Testis (tissue), 2 donors: ENCODE measurements at regions not wholly inside any gene's neighbourhood (a gene's known extent, or its start where the extent isn't known, plus 50 kb on each side); places are given as distances from the start of the nearest gene placed in this dataset.

Source experiments
- DNase-seq: peaks from one replicate; pipeline ENCODE4 v3.0.0-alpha.2; 2019
- H3K27ac ChIP-seq, 2 donors: fragments of 200-600 bp; sonication (generic); one replicate each; pipeline ENCODE4 v1.5.1; 2019
- H3K27me3 ChIP-seq: fragments of 200-600 bp; sonication (generic); one replicate; pipeline ENCODE4 v1.5.1; 2019
- H3K36me3 ChIP-seq: fragments of 200-600 bp; sonication (generic); one replicate; pipeline ENCODE4 v1.5.1; 2017; ENCODE audit warnings: low read depth; ENCODE audit errors: missing control alignments
- H3K4me1 ChIP-seq: fragments of 200-600 bp; sonication (generic); one replicate; pipeline ENCODE4 v1.5.1; 2019
- H3K4me3 ChIP-seq, 2 donors: fragments of 200-600 bp; sonication (generic); one replicate each; pipeline ENCODE4 v1.5.1; 2017 to 2019
- H3K9me3 ChIP-seq: fragments of 200-600 bp; sonication (generic); one replicate; pipeline ENCODE4 v1.5.1; 2017
- POLR2A ChIP-seq: fragments of 450-650 bp; IDR thresholded peaks from one replicate; pipeline ENCODE4 v1.6.1; 2017; ENCODE audit warnings: antibody characterized with exemption, mild to moderate bottlenecking, moderate library complexity
- WGBS, 2 donors: methylation state at CpG; one replicate each; pipeline ENCODE4 v1.1.5; 2018; 5-methylcytosine and 5-hydroxymethylcytosine counted together
- intact Hi-C: fragments of 100-400 bp; cut with DNase I; formaldehyde crosslinking; loops from one replicate; pipeline ENCODE4 v1.15.1; 2023; ENCODE audit warnings: low total_unique reads
- TF ChIP-seq, protein P1 (sequence below), 3 experiments: fragments of 450-650 bp in 2 of 3; fragments of 200-600 bp in 1 of 3; sonication (generic) in 1 of 3; IDR thresholded peaks; one replicate each; pipeline ENCODE4 v1.5.1; 2016 to 2019; ENCODE audit warnings: antibody characterized with exemption in 3 of 3, mild to moderate bottlenecking in 2 of 3, moderate library complexity in 1 of 3

DNA sequence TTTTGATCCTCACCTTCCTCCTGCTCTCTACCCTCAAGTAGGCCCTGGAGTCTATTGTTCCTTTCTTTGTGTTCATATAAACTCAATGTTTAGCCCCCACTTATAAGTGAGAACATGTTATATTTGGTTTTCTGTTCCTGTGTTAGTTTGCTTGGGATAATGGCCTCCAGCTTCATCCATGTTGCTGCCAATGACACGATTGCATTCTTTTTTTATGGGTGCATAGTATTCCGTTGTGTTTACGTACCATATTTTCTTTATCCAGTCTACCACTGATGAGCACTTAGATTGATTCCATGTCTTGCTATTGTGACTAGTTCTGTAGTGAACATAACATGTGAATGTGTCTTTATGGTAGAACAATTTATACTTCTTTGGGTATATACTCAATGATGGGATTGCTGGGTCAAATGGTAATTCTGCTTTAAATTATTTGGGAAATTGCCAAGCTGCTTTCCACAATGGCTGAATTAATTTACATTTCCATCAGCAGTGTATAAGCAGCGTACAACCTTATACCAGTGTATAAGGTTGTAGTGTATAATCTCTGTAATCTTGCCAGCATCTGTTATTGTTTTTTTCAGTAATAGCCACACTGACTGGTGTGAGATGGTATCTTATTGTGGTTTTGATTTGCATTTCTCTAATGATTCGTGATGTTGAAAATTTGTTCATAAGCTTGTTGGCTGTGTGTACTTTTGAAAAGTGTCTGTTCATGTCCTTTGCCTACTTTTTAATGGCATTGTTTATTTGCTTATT is 288.9 kb downstream of the KCNRG start:
- Histone ChIP-seq H3K36me3 (no peaks in the 10 kb centered on the region), H3K27me3 (no peaks in the 10 kb centered on the region), H3K4me3 (no peak overlapping the region), H3K4me1 (no peaks in the 10 kb centered on the region), H3K9me3 (no peaks in the 10 kb centered on the region), H3K27ac (no peak overlapping the region)
- TF ChIP-seq, protein P1, sequence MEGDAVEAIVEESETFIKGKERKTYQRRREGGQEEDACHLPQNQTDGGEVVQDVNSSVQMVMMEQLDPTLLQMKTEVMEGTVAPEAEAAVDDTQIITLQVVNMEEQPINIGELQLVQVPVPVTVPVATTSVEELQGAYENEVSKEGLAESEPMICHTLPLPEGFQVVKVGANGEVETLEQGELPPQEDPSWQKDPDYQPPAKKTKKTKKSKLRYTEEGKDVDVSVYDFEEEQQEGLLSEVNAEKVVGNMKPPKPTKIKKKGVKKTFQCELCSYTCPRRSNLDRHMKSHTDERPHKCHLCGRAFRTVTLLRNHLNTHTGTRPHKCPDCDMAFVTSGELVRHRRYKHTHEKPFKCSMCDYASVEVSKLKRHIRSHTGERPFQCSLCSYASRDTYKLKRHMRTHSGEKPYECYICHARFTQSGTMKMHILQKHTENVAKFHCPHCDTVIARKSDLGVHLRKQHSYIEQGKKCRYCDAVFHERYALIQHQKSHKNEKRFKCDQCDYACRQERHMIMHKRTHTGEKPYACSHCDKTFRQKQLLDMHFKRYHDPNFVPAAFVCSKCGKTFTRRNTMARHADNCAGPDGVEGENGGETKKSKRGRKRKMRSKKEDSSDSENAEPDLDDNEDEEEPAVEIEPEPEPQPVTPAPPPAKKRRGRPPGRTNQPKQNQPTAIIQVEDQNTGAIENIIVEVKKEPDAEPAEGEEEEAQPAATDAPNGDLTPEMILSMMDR (IDR thresholded peaks at IDR 0.05) = no peak
- TF ChIP-seq POLR2A = no peak
- WGBS, 2 donors = 85 to 87% methylated on average over 5 of the region's 5 CpGs
- intact Hi-C loops = no loop called here
- DNase-seq = no peak

DNA sequence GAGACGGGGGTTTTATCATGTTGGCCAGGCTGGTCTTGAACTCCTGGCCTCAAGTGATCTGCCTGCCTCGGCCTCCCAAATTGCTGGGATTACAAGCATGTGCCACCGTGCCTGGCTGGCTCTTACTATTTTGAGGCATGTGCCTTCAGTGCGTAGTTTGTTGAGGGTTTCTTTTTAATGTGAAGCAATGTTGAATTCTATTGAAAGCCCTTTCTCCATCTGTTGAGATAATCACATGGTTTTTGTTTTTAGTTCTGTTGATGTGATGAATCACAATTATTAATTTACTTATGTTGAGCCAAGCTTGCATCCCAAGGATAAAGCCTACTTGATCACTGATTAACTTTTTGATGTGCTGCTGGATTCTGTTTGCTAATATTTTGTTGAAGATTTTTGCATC is 290.9 kb downstream of the KCNRG start:
- DNase-seq = no peak
- intact Hi-C loops = no loop called here
- Histone ChIP-seq H3K4me3 (no peak overlapping the region), H3K36me3 (no peaks in the 10 kb centered on the region), H3K27ac (no peak overlapping the region), H3K9me3 (no peaks in the 10 kb centered on the region), H3K27me3 (no peaks in the 10 kb centered on the region), H3K4me1 (no peaks in the 10 kb centered on the region)
- 92 to 98% methylated on average over 4 of the region's 4 CpGs for WGBS, 2 donors
- TF ChIP-seq POLR2A = no peak
- TF ChIP-seq, protein P1 (IDR thresholded peaks at IDR 0.05) = no peak

DNA sequence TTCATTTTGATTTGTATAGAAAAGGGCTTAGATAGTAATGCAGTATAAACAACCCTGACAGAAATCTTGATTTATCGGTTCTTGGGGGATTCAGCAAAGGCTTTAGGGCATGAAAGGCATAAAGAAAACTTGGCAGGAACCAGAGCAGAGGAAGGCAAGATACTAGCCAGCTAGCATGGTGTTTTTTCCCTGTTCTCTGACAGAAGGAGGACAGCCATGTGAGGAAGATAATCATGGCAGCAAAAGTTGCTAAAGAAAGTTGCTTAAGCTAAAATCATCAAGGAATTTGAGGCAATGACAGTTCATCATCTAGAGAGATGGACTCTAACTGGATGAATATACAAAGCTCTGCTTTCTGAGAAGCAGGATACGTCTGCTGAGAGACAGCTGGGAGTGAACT is 294.1 kb downstream of the KCNRG start:
- Histone ChIP-seq H3K27me3 (no peaks in the 10 kb centered on the region), H3K9me3 (no peaks in the 10 kb centered on the region), H3K4me3 (no peak overlapping the region), H3K4me1 (no peaks in the 10 kb centered on the region), H3K27ac (no peak overlapping the region), H3K36me3 (no peaks in the 10 kb centered on the region)
- intact Hi-C loops = no loop called here
- no peak for TF ChIP-seq POLR2A
- TF ChIP-seq, protein P1 (IDR thresholded peaks at IDR 0.05) = no peak
- DNase-seq = no peak
- WGBS, 2 donors = 60 to 77% methylated on average over 2 of the region's 2 CpGs

DNA sequence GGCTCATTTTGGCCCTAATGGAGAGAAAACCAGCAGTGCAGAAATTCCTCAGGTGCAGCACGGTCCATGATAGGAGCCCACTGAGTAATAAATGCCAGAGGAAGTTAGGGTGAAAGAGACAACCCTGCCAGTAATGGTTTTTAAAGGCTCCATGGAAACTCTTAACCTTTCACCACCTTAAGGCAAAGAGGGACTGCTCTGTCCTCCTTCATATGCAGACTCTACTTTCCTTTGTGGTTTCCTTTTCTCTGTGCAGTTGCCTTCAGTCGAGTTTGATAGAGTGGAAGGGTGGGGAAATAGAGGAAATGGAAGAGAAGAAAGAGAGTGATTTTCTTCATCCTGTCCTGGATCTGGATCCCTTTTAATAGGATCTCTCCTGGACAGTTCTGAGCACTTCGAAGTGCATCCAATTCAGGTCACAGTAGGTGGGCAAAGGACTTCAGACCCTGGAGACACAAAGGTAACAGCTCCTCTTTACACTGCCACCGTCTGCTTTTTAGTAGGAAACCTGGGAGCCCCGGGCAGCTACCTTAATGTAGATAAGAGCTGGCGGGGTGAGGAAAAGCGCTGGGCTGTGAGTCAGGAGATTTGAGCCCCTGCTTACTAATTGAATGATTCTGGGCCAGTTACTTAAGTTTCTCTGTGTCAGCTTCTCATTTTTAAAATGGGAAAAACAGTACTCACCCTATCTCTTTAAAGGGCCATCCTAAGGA is 294.8 kb downstream of the KCNRG start:
- DNase-seq = no peak
- Histone ChIP-seq H3K36me3 (no peaks in the 10 kb centered on the region), H3K4me3 (no peak overlapping the region), H3K4me1 (no peaks in the 10 kb centered on the region), H3K9me3 (no peaks in the 10 kb centered on the region), H3K27me3 (no peaks in the 10 kb centered on the region), H3K27ac (no peak overlapping the region)
- WGBS, 2 donors = 66 to 71% methylated on average over 7 of the region's 7 CpGs
- no peak for TF ChIP-seq POLR2A
- TF ChIP-seq, protein P1 (IDR thresholded peaks at IDR 0.05) = no peak
- intact Hi-C loops = loop anchor here (10.0 kb wide), 1 partner anchor 325 kb away; no protein-coding TSS in a partner anchor
